ENCODE measurements at regions not wholly inside any gene's neighbourhood (a gene's known extent, or its start where the extent isn't known, plus 50 kb on each side); places are given as distances from the start of the nearest gene placed in this dataset.
A peak's percentile ranks its signal among the peaks of the same experiment; 100 is the strongest.

DNA sequence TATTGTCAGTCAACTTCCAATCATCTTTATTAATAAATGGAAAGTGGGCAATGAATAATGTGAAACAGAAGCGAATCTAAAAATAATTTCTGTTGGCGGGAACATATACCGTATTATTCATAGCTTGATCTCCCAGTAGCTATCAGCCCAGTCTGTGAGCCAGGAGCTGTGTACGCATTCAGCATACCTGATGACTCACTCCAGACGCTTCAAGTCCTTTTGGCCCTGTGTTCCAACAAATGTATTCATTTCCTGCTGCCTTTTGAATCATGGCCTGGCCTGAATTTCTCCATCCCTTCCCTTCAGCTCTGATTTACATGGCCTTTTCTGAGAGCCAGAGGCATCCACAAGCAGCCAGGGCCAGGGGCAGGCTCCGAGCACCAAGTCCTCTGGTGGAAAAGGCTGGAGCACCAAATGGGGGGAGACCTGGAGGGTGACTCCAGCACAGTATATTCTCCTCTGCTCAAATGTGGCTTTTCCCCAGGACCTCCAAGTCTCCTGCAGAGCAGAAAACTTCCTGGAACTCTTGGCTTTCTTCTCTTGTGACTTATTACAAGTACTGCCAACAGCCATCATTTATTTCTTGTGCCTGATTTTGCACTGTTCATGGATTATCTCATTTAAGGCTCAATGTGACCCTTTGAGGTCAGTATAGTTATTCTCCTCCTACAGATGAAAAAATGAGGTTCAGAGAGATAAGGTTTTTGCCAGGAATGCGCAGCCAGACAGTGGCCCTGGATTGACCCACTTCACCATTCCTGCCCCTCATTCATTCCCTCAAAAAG is 108.7 kb downstream of the EN1 start:
- peak; percentile 99 for DNase-seq

- no peak for DNase-seq
These were observed 109.3 kb downstream of the EN1 start for GRCh38 chr2:118738106-118738505.

DNA sequence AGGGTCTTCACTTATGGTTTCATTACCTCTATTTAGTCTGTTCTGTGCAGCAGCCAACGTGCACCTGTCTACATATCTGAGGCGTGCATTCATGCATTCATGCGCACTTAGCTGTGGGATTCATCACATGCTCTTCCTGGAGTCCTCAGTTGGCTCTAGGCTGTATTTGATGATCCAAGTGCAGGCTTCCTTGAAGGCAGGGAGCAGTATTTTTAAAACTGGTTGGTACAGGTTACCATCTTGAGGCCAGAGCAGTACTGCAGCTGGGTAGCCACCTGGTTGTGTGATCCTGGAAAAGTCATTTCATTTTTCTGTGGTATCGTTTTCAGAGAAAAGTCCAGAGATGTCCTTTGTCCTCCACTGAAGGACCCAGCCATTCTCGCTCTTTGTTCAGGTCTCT is 109.8 kb downstream of the EN1 start:
- DNase-seq: no peak

GRCh38 chr2:118732432-118732831 is 115.0 kb downstream of the EN1 start:
- peak; percentile 37 for DNase-seq

GRCh38 chr2:118731413-118731812 is 116.0 kb downstream of the EN1 start:
- DNase-seq: no peak

GRCh38 chr2:118730405-118730804 is 117.0 kb downstream of the EN1 start:
- no peak for DNase-seq

GRCh38 chr2:118729760-118730159 is 117.7 kb downstream of the EN1 start:
- DNase-seq: no peak

GRCh38 chr2:118728984-118729383 is 118.5 kb downstream of the EN1 start:
- DNase-seq: no peak

DNA sequence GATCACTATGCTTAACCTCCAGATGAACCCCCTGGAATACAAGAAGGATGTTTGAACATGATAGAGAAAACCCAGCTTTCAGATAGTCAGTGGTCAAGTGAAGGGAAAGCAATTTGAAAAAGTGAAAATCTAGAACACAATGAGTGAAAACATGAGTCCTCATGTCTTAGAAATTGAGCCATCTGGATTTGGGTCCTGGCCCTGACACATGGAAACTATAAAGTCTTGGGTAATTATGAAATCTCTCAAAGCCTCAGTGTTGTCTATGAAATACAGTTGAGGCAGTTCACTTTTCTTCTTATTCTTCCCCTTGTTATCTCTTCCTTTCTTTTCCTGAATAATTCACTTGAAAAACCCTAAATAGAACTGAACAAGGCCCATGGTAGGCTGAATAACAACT is 120.6 kb downstream of the EN1 start:
- no peak for DNase-seq

DNA sequence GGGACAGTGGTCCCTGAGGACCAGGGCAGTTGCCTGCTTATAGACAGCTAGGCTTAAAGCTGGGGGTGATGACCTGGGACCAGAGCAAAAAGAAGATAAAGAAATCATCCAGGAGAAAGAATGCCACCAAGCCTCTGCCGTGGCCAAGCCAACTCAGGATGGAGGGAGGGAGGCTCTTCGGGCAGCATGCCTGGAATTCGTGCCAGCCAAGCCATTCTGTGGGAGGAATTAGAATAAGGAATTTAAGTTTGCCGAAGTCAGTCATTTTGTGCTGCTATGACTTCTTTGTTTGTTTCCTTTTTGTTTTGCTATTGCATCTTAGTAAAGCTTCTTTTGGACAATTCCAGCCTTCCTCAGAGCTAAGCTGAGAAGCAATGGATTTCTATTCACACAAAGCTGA is 124.1 kb downstream of the EN1 start:
- no peak for DNase-seq

DNA sequence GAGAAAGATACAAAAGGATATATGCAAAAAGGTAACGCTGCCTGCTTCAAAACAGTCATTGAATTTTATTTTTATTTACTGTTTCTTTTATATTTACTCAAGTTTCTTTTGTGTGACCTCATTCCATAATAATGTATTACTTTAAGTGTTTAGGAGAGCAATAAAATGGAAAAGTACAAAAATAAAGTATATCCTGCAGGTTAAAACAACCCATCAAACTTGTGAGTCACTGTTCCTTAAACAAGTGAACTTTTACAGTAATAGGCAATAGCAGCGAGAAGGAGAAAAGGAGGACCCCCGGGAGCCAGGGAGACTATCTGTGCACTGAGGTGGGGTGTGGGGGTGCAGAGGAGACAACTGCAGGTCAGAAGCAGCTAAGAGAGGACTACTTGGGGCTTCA is 124.5 kb downstream of the EN1 start:
- no peak for DNase-seq

- DNase-seq: peak; percentile 32
These were observed 125.5 kb downstream of the EN1 start for GRCh38 chr2:118721817-118722551.

DNA sequence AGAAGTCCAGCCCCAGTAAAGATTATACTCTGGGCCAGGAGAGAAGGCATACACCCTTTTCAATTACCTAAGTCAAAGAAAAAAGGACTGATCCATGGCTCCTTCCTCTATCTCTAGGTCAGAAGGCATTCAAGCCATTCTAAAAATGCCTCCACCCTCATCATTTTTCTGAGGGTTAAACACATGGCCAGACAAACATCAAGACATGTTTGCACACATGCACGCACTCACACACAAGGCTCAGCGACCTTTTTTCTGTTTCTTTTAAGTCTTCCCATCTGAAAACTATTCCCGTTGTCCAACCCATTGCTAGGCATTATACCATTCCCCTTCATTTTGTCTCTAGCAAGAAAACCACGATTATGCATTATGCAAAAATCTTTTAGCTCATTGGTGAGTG is 126.6 kb downstream of the EN1 start:
- DNase-seq: no peak

DNA sequence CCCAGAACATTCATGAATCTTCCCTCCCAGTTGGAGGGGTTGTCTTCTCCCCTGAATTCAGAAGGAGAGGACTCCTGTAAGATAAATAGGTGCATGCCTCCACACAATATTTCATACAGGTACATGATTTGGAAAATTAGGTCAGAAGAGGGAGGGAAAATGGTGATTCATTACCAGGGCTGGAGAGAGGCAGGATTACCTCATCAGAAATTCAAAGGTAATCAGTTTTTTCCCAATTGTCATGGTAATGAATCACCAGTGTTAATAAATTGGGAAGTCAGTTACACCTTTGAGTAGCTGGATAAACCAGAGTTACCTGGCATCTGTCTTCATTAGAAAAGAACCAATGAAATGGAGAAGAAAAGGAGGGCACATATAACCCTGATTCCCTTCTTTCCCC is 128.5 kb downstream of the EN1 start:
- DNase-seq: no peak

DNA sequence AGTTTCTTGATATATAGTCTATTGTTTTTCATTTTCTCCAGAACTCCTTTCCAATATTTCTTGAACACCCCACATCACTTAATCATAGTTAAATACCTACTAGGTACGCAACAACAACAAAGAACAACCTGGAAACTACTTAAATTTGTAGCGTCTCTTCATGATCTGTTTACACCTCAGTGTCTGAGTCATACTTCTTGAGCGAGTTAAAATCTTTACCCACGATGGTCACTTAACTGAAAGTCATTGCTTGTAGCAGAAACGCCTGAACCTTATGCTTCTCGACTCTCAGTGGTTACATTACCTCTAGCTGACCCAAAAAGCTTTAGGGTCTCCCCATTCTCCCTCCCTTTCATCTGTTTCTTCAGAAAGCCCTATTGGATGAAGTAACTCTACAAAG is 131.3 kb downstream of the EN1 start:
- DNase-seq: no peak

GRCh38 chr2:118714118-118714517 is 133.3 kb downstream of the EN1 start:
- DNase-seq: no peak

GRCh38 chr2:118711603-118712002 is 135.8 kb downstream of the EN1 start:
- no peak for DNase-seq

GRCh38 chr2:118710481-118710880 is 137.0 kb downstream of the EN1 start:
- no peak for DNase-seq

DNA sequence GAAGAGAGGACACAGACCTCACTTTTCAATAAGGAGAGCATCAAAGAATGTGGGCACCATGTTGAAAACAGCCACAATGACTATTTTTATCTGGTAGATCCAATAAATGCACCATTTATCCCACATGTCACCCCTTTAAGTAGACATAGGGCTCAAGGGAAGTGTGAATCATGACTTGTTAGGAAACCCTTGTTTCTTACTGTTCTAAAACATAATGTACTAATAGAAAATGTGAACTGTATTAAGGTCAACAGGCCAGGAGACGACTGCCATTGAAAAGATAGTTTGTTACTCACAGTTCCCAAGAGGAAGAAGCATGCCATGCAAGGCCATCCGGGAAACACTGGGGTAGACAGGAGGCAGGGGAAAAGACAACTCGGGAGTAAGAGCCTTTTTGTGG is 137.7 kb downstream of the EN1 start:
- no peak for DNase-seq

GRCh38 chr2:118706844-118707243 is 140.6 kb downstream of the EN1 start:
- DNase-seq: no peak

GRCh38 chr2:118706371-118706770 is 141.1 kb downstream of the EN1 start:
- DNase-seq: no peak

- peak; percentile 86 for DNase-seq
These were observed 142.4 kb downstream of the EN1 start for GRCh38 chr2:118705032-118705431.

DNA sequence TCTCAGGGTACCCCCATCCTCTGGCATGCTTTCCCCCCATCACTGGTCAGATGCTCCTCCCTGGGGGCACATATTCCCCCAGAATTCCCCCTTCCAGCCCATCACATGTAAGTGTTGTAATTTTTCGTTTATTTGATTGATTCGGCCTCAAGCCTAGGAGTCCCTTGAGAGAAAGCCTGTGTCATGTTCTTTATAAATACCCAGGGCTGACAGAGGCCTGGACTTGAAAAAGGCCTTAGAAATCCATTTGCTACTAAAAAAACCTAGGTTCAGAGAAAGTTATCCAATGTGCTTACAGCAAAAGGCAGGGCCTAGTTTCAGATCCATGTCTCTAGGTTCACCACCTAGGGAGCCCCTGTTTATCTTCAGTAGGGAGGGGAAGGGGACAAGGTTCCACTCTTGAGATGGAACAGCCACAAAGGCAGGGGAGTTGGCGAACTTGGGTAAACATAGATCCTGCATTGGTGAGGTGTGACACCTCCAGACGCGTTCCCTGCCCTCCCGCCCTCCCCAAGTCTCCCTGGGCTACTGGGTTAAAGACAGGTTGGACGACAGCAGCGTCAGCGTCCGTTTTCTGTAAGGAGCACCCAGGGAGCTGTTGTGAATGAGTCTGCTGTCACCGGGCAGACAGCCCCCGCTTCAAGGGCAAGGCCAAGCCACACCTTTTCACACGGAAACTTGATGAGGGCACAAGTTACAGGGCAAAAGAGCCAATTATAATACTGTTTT is 147.8 kb downstream of the EN1 start:
- DNase-seq: no peak

DNA sequence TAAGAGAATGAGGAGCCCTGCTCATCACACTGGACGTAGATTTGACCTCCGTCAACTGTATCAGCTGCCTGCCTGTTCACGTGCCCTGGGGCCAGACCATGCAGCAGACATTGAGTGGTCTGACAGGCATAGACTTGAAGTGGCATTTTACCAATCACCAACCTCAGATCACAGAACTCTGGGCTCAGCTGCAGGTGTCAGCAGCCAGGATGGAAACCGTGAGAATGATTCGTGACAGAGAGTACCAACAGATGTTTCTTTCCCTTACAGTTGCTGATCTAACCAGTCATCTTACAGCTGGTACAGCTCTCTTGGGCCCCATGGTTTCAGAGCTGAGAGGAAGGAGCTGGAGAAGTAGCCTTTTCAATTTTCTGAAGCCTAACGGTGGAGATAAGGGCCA is 148.9 kb downstream of the EN1 start:
- DNase-seq: no peak

Data from fibroblast of skin of right biceps (primary cell).